Forelimb muscle (tissue), 1 donor: ENCODE measurements at regions not wholly inside any gene's neighbourhood (a gene's known extent, or its start where the extent isn't known, plus 50 kb on each side); places are given as distances from the start of the nearest gene placed in this dataset.
"Not testable (repeated sequence)": the region's sequence is repeated elsewhere in the genome, so short reads cannot be mapped to it uniquely, and the experiment has no call there.

Experiments
- DNase-seq: peaks from one replicate; pipeline ENCODE4 v3.0.0-alpha.2; 2013; ENCODE audit warnings: low read depth

- DNase-seq: no peak
These were observed 125.6 kb downstream of the GLRX3 start for GRCh38 chr10:130261766-130262165.

- no peak for DNase-seq
These were observed 127.1 kb downstream of the GLRX3 start for GRCh38 chr10:130263289-130263688.

DNA sequence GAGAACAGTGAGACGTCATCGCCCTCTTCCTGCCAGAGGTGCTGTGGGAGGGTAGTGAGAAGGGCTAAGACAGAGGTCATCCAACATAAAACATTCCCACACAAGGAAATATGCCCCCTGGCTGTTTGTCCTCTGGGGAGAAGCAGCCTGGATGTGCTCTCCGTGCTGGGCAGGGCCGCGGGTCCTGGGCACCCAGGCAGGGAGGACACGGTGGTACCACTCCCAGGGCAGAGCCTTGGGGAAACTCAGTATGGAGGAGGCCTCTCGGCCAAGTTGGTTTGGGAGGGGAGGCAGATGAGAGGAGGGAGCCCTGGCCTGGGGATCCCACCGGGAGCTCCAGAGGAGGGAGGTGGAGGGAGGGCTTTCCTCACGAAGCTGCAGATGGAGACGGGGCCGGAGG, 129.4 kb downstream of the GLRX3 start:
- DNase-seq: no peak

- no peak for DNase-seq
These were observed 146.5 kb downstream of the GLRX3 start for GRCh38 chr10:130282492-130283218.

- no peak for DNase-seq
These were observed 147.0 kb downstream of the GLRX3 start for GRCh38 chr10:130283219-130283545.

DNA sequence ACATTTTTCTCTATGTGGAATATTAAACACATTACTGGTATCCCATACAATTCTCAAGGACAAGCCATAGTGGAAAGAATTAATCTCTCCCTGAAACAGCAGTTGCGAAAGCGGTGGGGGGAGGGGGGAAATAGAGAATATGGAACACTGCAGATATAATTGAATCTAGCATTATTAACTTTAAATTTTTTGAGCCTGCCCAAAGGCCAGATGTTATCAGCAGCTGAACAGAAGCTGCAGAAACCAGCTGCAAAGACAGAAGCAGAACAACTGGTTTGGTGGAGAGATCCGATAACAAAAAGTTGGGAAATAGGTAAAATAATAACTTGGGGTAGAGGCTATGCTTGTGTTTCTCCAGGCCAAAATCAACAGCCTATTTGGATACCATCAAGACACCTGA, 159.6 kb downstream of the GLRX3 start:
- not testable (repeated sequence) for DNase-seq

DNA sequence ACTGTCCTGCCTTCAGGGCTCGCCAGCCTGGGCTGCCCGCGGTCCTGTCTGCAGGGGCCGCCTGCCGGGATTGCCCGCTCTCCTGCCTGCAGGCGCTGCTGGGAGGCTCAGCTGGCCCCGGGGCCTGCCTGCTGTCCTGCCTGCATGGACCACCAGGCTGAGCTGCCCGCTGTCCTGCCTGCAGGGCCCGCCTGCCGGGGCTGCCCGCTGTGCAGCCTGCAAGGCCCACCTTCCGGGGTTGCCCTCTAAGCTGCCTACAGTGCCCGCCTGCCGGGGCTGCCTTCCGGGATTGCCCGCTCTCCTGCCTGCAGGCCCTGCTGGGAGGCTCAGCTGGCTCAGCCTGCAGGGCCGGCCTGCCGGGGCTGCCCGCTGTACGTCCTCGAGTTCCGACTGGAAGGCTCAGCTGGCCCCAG, 164.4 kb downstream of the GLRX3 start:
- no peak for DNase-seq

- no peak for DNase-seq
These were observed 165.1 kb downstream of the GLRX3 start for GRCh38 chr10:130301021-130301892.

- DNase-seq: no peak
These were observed 190.8 kb downstream of the GLRX3 start for GRCh38 chr10:130326954-130327353.

DNA sequence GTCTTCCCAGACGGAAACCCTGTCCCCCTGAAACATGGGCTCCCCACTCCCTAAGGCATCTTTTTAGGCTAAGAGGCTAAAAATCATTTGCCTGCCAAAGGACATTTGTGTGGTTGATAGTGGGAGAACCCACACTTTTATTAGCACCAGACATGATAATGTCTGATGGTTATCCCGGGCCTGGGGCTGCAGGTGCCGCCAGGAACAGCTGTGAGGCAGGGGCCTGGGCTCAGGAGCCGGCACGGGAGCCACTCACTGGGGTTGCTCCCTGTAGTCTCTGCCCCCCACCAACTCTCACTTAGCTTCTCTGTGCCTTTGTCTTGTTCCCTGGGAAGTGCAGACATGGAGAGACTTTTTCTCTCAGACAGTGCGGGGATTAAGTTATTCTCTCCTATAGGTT, 193.6 kb downstream of the GLRX3 start:
- no peak for DNase-seq

GRCh38 chr10:130333185-130333584, 197.0 kb downstream of the GLRX3 start:
- DNase-seq: no peak

- no peak for DNase-seq
These were observed 199.1 kb downstream of the GLRX3 start for GRCh38 chr10:130335336-130335735.

- DNase-seq: no peak
These were observed 200.6 kb downstream of the GLRX3 start for GRCh38 chr10:130336617-130337304.

DNA sequence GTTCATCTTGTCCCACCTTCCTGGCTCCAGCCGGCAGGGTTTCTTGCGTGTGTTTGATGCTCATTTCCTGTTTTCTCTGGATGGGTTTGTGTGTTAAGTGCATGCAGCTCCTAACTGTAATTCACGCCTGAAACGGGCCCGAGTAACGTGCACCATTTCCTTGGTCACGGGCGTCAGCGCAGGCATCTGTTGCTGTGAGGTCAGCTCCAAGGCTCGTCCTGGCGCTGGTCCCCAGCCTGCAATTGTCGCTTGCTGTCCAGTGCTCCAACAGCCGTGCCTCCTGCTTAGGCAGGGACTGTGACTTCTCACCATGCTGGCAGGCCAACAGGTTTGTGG, 201.1 kb downstream of the GLRX3 start:
- DNase-seq: no peak

DNA sequence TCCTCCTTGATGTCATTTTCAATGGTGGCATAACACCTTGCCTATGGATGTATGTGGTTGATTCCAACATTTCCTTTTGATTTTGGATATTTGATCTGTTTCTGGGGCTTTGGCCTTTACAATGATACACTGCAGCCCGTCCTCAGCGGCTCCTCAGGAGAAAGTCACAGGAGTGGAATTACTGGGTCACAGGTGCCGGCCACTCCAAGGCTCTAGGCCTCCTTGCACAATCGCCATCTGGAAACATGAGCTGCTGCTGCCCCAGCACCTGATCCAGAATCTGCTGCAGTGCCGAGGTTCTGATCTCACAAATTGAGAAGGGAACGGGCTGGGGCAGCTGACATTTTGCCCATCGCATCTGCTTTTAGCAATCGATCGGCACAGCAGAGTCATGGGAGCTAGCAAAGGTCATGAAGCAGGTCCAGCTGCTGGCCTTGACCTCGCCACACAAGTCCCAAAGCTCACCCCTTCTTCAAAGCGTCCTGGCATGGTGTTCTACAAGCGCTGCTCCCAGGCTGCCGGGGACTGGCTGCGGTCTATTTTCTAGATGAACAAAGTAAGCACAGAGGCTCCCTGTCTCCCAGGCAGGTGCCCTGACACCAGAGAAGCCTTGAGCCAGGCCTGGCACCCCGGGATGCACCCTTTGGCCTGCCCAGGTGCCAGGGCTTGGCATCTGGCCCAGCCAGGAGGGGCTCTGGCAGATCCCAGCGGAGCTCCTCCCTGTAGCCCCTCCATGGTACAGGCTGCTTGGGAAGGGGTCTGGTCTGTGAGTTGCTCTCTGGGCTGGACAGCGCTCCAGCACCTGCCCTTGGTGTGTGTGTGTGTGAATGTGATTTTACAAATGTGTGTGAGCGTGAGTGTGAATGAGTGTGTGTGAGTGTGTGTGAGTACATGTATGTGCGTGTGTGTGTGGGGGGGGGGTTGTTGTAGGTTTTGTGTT, 201.8 kb downstream of the GLRX3 start:
- DNase-seq: no peak

DNA sequence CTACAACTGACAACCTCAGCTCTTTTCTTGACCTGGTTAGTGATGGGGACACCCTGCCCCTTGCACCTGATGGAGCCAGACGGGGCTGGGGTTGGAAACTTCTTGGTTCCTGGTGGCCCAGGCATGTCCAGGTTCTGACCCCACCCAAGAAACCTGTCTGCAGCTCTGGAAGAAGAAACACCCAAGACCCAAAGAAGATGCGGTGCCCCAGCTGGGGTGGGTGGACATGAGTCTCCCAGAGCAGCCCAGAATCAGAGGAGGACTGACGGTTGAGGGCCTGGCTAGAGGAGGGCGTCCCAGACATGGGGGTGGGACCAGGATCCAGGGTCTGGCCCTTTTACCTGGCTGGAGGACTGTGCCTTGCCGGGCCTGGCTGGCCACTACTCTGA, 202.4 kb downstream of the GLRX3 start:
- no peak for DNase-seq

DNA sequence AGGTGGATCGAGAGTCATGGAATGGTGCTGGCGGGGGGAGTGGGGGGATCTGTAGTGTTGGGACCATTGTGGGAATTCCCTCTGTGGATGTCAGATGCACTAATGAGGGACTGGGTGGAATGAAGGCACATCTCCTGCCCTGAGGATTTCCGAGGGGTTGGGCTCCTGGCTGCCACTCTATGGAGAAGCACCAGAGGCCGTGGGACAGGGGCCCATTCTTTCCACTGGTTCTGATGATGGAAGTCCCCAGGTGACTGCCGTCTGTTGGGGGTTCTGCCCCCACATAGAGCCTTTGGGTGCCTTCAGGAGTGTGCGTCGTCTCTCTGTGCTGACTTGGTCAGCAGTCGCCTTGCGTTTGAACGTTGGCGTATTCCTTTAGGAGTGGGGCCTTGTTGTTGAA, 202.9 kb downstream of the GLRX3 start:
- no peak for DNase-seq

DNA sequence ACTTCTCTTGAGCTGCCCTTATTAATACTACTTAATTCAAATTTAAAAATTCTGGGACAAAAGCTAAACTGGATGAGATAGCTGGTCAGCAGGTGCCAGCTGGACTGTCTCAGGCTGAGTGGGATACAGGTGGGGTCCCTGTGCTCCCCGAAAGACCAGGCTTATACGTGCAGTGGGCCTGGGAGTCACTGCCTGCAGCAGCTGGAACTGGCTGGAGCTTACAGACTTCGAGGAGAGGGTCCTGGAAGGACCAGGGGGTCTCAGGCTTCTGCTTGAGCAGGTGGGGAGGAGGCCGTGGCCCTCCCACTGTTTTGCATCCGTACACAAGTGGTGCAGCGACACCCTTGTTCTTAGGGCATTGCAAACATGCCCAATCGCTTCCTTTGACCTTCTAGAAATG, 203.7 kb downstream of the GLRX3 start:
- no peak for DNase-seq

- no peak for DNase-seq
These were observed 204.6 kb downstream of the GLRX3 start for GRCh38 chr10:130340816-130341215.

DNA sequence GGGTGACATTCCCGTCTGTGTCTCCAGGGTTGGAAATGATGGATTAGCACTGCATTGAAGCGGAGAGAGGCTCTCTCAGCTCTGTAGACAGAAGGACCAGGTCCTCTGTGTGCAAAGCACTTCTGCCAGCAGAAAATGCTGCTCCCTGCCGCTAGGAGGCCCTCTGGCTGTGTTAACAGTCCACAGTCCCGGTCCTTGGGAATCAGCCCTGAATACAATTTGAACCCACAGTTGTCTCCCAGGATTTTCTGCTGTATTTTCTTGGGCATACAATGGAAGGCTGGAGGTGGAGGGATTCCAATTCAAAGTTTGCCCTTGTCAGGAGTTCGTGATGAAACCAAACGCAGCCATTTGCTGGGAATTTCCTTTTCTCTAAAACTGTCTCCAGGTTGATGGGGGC, 205.2 kb downstream of the GLRX3 start:
- no peak for DNase-seq

GRCh38 chr10:130345728-130346127, 209.5 kb downstream of the GLRX3 start:
- no peak for DNase-seq

GRCh38 chr10:130350996-130351395, 214.8 kb downstream of the GLRX3 start:
- no peak for DNase-seq
